ENCODE measurements at regions not wholly inside any gene's neighbourhood (a gene's known extent, or its start where the extent isn't known, plus 50 kb on each side); places are given as distances from the start of the nearest gene placed in this dataset.

GRCh38 chr12:82565966-82566365 lies 120.7 kb upstream of the TMTC2 start:
- Histone ChIP-seq H2BK12ac (ENCODE audit: low read depth, low read length) (no peak overlapping the region), H3K4me2 (ENCODE audit: insufficient read depth in 1 of 2, low read depth in 2 of 2, low read length in 2 of 2) (no peak overlapping the region), H2BK5ac (ENCODE audit: low read depth, low read length) (no peak overlapping the region), H3K27me3 (replicated peaks in 1 of 4; ENCODE audit: control insufficient read depth in 3 of 4, extremely low read depth in 1 of 4, insufficient read depth in 3 of 4, low read length in 3 of 4) (no peaks in the 10 kb centered on the region), H3K4me1 (replicated peaks in 1 of 4; ENCODE audit: control insufficient read depth in 3 of 4, insufficient read depth in 4 of 4, low read length in 3 of 4) (no peaks in the 10 kb centered on the region), H3K9ac (replicated peaks in 1 of 4; ENCODE audit: extremely low read depth in 1 of 4, low read depth in 3 of 4, low read length in 3 of 4) (no peak overlapping the region), H3K79me1 (ENCODE audit: low read depth, low read length) (no peaks in the 10 kb centered on the region), H4K8ac (ENCODE audit: extremely low read depth, insufficient read depth, low read length) (no peak overlapping the region), H2BK20ac (ENCODE audit: low read length) (no peak overlapping the region), H4K91ac (replicated peaks; ENCODE audit: insufficient read length, low read length) (no peak overlapping the region), H3K4me3 (ENCODE audit: extremely low read depth in 1 of 4, insufficient read depth in 2 of 4, low read depth in 3 of 4, low read length in 4 of 4) (no peak overlapping the region), H3K23ac (ENCODE audit: insufficient read length) (no peak overlapping the region), H3K27ac (ENCODE audit: low read depth, low read length) (no peak overlapping the region), H2AK5ac (ENCODE audit: low read depth, low read length) (no peak overlapping the region), H3K36me3 (ENCODE audit: control insufficient read depth in 2 of 4, insufficient read depth in 4 of 4, low read length in 3 of 4) (no peaks in the 10 kb centered on the region), H4K5ac (ENCODE audit: insufficient read length, low read depth, low read length) (no peak overlapping the region), H2AFZ (ENCODE audit: low read length) (peak overlapping the region; percentile 57; the same call in 1 of the 2 replicates), H3K14ac (ENCODE audit: insufficient read length) (no peak overlapping the region), H2BK120ac (replicated peaks; ENCODE audit: low read depth, low read length) (no peak overlapping the region), H3K9me3 (ENCODE audit: insufficient read depth in 2 of 2, low read depth in 1 of 2, low read length in 1 of 2) (no peaks in the 10 kb centered on the region), H3K56ac (replicated peaks; ENCODE audit: insufficient read length, low read depth, low read length) (no peak overlapping the region), H3K23me2 (ENCODE audit: low read depth, low read length) (no peaks in the 10 kb centered on the region), H2BK15ac (ENCODE audit: low read length) (no peak overlapping the region), H3K79me2 (ENCODE audit: control insufficient read depth in 1 of 2, insufficient read depth in 2 of 2, low read length in 2 of 2) (no peaks in the 10 kb centered on the region), H3K4ac (replicated peaks; ENCODE audit: insufficient read length, low read depth, low read length) (no peak overlapping the region), H3K18ac (ENCODE audit: extremely low read depth, low read length) (no peak overlapping the region), H4K20me1 (replicated peaks in 1 of 2; ENCODE audit: control insufficient read depth in 1 of 2, insufficient read depth in 2 of 2, low read length in 2 of 2) (no peaks in the 10 kb centered on the region)
- 88% methylated on average over 1 of the region's 1 CpG; no CpG with 5 or more reads in 1 of the 2 experiments for WGBS, 2 experiments (ENCODE audit: extremely low coverage in 1 of 2, insufficient coverage in 1 of 2, insufficient read length in 1 of 2, insufficient replicate concordance in 2 of 2, low coverage in 1 of 2, low lambda C conversion rate in 2 of 2, missing lambda C conversion rate in 1 of 2)
- TF ChIP-seq TBP (IDR thresholded peaks at IDR 0.05; ENCODE audit: low read depth, low read length): no peak
- TF ChIP-seq TEAD4 (IDR thresholded peaks at IDR 0.05; ENCODE audit: low read depth, low read length): no peak
- no peak for TF ChIP-seq KDM1A (IDR thresholded peaks at IDR 0.05; ENCODE audit: borderline replicate concordance, low read length)
- TF ChIP-seq CEBPB (IDR thresholded peaks at IDR 0.05; ENCODE audit: low read depth, low read length): no peak
- no peak for TF ChIP-seq SP1 (IDR thresholded peaks at IDR 0.05; ENCODE audit: low read depth, low read length)
- TF ChIP-seq CHD1 (IDR thresholded peaks at IDR 0.05; ENCODE audit: low read depth, low read length): no peak
- no peak for TF ChIP-seq FOSL1 (IDR thresholded peaks at IDR 0.05; ENCODE audit: insufficient read depth, low read depth, low read length)
- TF ChIP-seq POLR2A (IDR thresholded peaks at IDR 0.05; ENCODE audit: control extremely low read depth in 1 of 2, low read depth in 2 of 2, low read length in 2 of 2): no peak
- no peak for TF ChIP-seq TAF1 (IDR thresholded peaks at IDR 0.05; ENCODE audit: low read depth, low read length)
- no peak for TF ChIP-seq SIN3A (conservative IDR thresholded peaks at IDR 0.05 in 1 of 2, IDR thresholded peaks at IDR 0.05 in 1 of 2; ENCODE audit: low read depth in 1 of 2, low read length in 2 of 2)
- TF ChIP-seq KDM4A (IDR thresholded peaks at IDR 0.05; ENCODE audit: low read depth, low read length, severe bottlenecking): no peak
- TF ChIP-seq ATF2 (IDR thresholded peaks at IDR 0.05; ENCODE audit: low read length): no peak
- CTCF ChIA-PET (ENCODE audit: partially characterized antibody): interaction anchor here (0.6 to 1.8 kb wide), 4 partner anchors 10 to 398 kb away, joined by 3 to 6 read pairs (median 3); no protein-coding TSS in a partner anchor
- FAIRE-seq (no peak), DNase-seq (ENCODE audit: low read depth in 1 of 2, low spot score in 2 of 2) (no peak)
- POLR2A ChIA-PET (ENCODE audit: partially characterized antibody): no interaction called here
